ENCODE measurements at regions not wholly inside any gene's neighbourhood (a gene's known extent, or its start where the extent isn't known, plus 50 kb on each side); places are given as distances from the start of the nearest gene placed in this dataset.
A peak's percentile ranks its signal among the peaks of the same experiment; 100 is the strongest.

DNA sequence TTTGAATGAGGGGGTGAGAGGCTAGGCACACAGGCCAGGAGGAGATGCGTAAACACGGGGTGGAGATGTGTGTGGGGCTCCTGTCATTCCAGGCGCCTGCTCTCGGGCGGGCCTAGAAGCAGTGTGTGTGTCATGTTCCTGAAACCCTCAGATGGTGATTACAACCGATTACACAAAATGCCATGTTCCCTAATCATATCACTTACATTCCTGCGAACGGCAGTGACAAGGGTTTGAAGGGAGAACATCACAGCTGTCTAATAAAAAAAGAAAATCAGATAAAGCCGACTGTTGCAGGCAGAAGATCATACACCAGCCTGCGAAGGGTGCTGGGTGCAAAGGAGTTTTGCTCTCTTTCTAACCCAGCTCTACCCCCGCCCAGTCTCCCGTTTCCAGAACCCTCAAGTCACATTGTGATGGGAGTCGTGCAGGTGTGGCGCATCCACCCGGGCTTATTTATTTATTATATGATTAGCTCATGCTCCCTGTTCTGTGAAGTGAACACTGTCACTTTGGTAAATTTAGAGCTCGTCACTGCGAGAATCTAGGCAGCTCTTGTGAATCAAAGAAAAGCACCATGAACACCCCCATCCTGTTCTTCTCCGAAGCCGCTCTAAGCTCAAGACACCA, 140.3 kb downstream of the NR2F2 start:
- TF ChIP-seq ESRRG (CRISPR knock-in tag; IDR thresholded peaks at IDR 0.05): no peak
- no peak for TF ChIP-seq ISL1 (CRISPR knock-in tag; IDR thresholded peaks at IDR 0.05)
- no peak for TF ChIP-seq SNAI2 (CRISPR knock-in tag; IDR thresholded peaks at IDR 0.05)
- TF ChIP-seq, protein P1, sequence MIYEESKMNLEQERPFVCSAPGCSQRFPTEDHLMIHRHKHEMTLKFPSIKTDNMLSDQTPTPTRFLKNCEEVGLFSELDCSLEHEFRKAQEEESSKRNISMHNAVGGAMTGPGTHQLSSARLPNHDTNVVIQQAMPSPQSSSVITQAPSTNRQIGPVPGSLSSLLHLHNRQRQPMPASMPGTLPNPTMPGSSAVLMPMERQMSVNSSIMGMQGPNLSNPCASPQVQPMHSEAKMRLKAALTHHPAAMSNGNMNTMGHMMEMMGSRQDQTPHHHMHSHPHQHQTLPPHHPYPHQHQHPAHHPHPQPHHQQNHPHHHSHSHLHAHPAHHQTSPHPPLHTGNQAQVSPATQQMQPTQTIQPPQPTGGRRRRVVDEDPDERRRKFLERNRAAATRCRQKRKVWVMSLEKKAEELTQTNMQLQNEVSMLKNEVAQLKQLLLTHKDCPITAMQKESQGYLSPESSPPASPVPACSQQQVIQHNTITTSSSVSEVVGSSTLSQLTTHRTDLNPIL (CRISPR knock-in tag; IDR thresholded peaks at IDR 0.05; ENCODE audit: low read depth): no peak
- TF ChIP-seq ZNF70 (CRISPR knock-in tag; IDR thresholded peaks at IDR 0.05): no peak
- no peak for TF ChIP-seq TOX (CRISPR knock-in tag; IDR thresholded peaks at IDR 0.05; ENCODE audit: borderline replicate concordance)
- TF ChIP-seq ZFP3 (CRISPR knock-in tag; IDR thresholded peaks at IDR 0.05): no peak
- ATAC-seq: no peak

DNA sequence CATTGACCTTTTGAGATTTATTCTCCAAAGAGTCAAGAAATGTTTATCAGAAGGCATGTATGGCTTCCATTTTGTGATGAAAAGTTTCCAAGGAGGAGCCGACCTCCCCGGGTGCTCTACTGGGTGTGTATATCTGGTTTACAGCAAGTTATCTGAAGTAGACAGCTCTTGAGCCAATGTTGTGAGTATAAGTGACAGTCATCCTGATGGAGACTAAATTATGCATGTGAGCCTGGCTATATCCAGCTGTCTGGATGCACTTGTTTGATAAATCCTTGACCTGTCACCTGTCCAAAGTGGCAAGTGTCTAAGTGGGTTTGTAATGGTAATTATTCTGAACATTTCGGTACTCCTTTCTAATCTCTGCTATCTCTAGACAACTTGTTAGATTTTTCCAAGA, 142.2 kb downstream of the NR2F2 start:
- ATAC-seq: no peak
- TF ChIP-seq, protein P2, sequence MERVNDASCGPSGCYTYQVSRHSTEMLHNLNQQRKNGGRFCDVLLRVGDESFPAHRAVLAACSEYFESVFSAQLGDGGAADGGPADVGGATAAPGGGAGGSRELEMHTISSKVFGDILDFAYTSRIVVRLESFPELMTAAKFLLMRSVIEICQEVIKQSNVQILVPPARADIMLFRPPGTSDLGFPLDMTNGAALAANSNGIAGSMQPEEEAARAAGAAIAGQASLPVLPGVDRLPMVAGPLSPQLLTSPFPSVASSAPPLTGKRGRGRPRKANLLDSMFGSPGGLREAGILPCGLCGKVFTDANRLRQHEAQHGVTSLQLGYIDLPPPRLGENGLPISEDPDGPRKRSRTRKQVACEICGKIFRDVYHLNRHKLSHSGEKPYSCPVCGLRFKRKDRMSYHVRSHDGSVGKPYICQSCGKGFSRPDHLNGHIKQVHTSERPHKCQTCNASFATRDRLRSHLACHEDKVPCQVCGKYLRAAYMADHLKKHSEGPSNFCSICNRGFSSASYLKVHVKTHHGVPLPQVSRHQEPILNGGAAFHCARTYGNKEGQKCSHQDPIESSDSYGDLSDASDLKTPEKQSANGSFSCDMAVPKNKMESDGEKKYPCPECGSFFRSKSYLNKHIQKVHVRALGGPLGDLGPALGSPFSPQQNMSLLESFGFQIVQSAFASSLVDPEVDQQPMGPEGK (CRISPR knock-in tag; IDR thresholded peaks at IDR 0.05; ENCODE audit: borderline replicate concordance): no peak
- TF ChIP-seq, protein P3, sequence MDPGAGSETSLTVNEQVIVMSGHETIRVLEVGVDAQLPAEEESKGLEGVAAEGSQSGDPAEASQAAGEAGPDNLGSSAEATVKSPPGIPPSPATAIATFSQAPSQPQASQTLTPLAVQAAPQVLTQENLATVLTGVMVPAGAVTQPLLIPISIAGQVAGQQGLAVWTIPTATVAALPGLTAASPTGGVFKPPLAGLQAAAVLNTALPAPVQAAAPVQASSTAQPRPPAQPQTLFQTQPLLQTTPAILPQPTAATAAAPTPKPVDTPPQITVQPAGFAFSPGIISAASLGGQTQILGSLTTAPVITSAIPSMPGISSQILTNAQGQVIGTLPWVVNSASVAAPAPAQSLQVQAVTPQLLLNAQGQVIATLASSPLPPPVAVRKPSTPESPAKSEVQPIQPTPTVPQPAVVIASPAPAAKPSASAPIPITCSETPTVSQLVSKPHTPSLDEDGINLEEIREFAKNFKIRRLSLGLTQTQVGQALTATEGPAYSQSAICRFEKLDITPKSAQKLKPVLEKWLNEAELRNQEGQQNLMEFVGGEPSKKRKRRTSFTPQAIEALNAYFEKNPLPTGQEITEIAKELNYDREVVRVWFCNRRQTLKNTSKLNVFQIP (CRISPR knock-in tag; IDR thresholded peaks at IDR 0.05; ENCODE audit: borderline replicate concordance, low read depth): no peak
- no peak for TF ChIP-seq SNAI2 (CRISPR knock-in tag; IDR thresholded peaks at IDR 0.05)

DNA sequence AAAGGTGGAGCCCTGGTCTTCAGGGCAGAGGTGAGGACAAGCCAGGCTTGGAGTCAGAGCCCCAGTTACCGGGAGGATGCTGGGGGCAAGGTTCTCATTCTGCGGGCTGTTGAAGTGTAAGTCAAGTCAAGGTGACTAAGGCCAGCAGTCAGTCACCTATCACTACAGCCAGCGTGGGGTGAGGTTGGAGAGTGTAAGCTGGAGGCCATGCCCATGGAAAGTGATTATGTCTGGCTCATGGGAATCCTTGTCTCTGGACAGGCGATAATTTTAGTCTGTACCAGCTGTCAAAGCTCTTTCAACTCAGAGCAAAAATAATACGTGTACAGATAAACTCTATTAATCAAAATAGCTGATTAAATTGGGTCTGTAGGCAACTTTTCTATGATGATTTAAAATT, 143.1 kb downstream of the NR2F2 start:
- TF ChIP-seq BACH2 (CRISPR knock-in tag; IDR thresholded peaks at IDR 0.05; ENCODE audit: borderline replicate concordance) (no peak), OSR1 (CRISPR knock-in tag; IDR thresholded peaks at IDR 0.05) (no peak), ESRRG (CRISPR knock-in tag; IDR thresholded peaks at IDR 0.05) (no peak), GLIS3 (CRISPR knock-in tag; IDR thresholded peaks at IDR 0.05) (no peak), ZFP3 (CRISPR knock-in tag; IDR thresholded peaks at IDR 0.05) (no peak), ZNF70 (CRISPR knock-in tag; IDR thresholded peaks at IDR 0.05) (no peak), PPARA (CRISPR knock-in tag; IDR thresholded peaks at IDR 0.05; ENCODE audit: borderline replicate concordance) (no peak), CSDC2 (CRISPR knock-in tag; IDR thresholded peaks at IDR 0.05) (no peak), RARB (CRISPR knock-in tag; IDR thresholded peaks at IDR 0.05) (no peak), SNAI2 (CRISPR knock-in tag; IDR thresholded peaks at IDR 0.05) (no peak), TCF4 (CRISPR knock-in tag; IDR thresholded peaks at IDR 0.05; ENCODE audit: borderline replicate concordance) (no peak)
- TF ChIP-seq, protein P4, sequence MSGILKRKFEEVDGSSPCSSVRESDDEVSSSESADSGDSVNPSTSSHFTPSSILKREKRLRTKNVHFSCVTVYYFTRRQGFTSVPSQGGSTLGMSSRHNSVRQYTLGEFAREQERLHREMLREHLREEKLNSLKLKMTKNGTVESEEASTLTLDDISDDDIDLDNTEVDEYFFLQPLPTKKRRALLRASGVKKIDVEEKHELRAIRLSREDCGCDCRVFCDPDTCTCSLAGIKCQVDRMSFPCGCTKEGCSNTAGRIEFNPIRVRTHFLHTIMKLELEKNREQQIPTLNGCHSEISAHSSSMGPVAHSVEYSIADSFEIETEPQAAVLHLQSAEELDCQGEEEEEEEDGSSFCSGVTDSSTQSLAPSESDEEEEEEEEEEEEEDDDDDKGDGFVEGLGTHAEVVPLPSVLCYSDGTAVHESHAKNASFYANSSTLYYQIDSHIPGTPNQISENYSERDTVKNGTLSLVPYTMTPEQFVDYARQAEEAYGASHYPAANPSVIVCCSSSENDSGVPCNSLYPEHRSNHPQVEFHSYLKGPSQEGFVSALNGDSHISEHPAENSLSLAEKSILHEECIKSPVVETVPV (CRISPR knock-in tag; IDR thresholded peaks at IDR 0.05): no peak
- TF ChIP-seq, protein P2 (CRISPR knock-in tag; IDR thresholded peaks at IDR 0.05; ENCODE audit: borderline replicate concordance): no peak
- TF ChIP-seq, protein P1 (CRISPR knock-in tag; IDR thresholded peaks at IDR 0.05; ENCODE audit: low read depth): no peak
- no peak for ATAC-seq

DNA sequence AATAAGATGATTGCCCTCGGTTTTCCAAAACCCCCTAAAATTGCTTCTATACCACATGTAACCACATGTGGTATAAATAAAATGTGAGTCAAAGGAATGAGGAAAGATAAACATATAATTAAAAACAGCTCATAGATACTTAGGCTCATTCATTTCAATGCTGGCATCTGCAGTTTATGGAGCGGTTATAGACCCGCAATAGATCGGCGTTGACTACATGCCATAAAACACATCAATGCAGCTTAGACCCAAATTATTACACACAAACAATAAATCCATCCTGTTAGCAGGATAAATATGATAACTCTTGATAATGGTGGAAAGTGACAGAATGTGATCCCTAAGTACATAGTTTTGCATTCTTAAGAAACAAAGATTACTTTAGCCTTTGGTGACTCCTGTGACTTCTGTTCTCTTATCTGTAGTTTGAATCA, 143.7 kb downstream of the NR2F2 start:
- no peak for ATAC-seq
- no peak for TF ChIP-seq GLIS3 (CRISPR knock-in tag; IDR thresholded peaks at IDR 0.05)
- TF ChIP-seq, protein P5, sequence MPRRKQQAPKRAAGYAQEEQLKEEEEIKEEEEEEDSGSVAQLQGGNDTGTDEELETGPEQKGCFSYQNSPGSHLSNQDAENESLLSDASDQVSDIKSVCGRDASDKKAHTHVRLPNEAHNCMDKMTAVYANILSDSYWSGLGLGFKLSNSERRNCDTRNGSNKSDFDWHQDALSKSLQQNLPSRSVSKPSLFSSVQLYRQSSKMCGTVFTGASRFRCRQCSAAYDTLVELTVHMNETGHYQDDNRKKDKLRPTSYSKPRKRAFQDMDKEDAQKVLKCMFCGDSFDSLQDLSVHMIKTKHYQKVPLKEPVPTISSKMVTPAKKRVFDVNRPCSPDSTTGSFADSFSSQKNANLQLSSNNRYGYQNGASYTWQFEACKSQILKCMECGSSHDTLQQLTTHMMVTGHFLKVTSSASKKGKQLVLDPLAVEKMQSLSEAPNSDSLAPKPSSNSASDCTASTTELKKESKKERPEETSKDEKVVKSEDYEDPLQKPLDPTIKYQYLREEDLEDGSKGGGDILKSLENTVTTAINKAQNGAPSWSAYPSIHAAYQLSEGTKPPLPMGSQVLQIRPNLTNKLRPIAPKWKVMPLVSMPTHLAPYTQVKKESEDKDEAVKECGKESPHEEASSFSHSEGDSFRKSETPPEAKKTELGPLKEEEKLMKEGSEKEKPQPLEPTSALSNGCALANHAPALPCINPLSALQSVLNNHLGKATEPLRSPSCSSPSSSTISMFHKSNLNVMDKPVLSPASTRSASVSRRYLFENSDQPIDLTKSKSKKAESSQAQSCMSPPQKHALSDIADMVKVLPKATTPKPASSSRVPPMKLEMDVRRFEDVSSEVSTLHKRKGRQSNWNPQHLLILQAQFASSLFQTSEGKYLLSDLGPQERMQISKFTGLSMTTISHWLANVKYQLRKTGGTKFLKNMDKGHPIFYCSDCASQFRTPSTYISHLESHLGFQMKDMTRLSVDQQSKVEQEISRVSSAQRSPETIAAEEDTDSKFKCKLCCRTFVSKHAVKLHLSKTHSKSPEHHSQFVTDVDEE (CRISPR knock-in tag; IDR thresholded peaks at IDR 0.05): no peak
- TF ChIP-seq, protein P1 (CRISPR knock-in tag; IDR thresholded peaks at IDR 0.05; ENCODE audit: low read depth): no peak
- no peak for TF ChIP-seq TOX (CRISPR knock-in tag; IDR thresholded peaks at IDR 0.05; ENCODE audit: borderline replicate concordance)
- TF ChIP-seq ZFP30 (CRISPR knock-in tag; IDR thresholded peaks at IDR 0.05): no peak
- no peak for TF ChIP-seq ZNF70 (CRISPR knock-in tag; IDR thresholded peaks at IDR 0.05)
- peak; percentile 70; the same call in 1 of the 2 replicates for TF ChIP-seq TCF4 (CRISPR knock-in tag; IDR thresholded peaks at IDR 0.05; ENCODE audit: borderline replicate concordance)

Measured in SK-N-SH treated with all-trans-retinoic acid at 6 μM for 48 hours (cell line).